ENCODE measurements at regions not wholly inside any gene's neighbourhood (a gene's known extent, or its start where the extent isn't known, plus 50 kb on each side); places are given as distances from the start of the nearest gene placed in this dataset.

DNA sequence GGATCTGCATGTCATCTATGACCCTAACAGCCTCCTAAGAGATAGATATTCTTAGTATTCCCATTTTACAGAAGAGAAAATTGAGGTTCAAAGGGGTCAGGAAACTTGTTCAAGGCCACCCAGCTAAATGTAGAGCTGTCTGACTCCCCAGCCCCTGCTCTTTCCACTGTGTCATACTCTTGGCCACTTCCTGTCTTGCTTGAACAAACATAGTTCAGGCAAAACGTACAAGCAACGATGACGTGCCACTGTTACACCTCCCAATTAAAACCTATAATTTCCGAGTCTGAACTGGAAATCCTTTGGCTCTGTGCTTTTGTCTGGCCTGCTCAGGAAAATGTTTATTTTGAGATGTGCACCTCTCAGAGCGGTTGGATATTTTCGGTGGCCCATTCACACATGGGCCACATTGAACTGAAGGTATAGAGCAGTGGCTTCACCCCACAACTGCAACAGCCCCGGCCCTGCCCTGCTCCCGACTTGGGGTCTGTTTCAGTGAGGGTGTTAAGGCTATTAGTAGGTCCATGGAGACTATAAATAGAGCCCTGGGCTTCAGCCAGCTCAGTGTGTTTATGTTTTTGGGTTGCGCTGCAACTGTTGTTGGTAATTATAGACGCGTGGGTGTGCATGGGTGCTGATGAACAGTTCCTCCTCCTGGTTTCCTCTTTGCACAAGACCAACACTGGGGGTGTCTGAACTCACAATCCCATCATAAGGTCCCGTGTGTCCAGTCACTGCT is 172.3 kb upstream of the ADO start:
- DNase-seq (ENCODE audit: low read depth), result peak; percentile 50

- no peak for DNase-seq (ENCODE audit: low read depth)
Measured at GRCh38 chr10:62633976-62634375, 170.5 kb upstream of the ADO start.

DNA sequence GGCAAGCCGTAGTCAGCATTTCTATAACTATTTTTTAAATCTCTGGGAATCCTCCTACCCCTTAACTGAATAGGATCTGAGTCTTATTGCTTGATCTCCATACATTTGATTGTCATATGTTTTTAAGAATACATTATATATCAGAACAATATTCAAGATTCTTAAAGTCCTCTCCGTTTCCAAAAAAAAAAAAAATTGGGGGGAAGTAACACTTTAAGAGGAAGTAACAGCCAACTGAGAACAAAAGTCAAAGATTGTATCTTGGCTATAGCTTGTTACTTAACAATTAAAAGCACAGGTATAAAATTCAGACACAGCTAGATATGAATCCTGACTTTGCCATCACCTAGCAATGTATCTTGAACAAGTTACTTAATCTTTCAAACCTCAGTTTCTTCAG is 169.9 kb upstream of the ADO start:
- DNase-seq (ENCODE audit: low read depth), result no peak

DNA sequence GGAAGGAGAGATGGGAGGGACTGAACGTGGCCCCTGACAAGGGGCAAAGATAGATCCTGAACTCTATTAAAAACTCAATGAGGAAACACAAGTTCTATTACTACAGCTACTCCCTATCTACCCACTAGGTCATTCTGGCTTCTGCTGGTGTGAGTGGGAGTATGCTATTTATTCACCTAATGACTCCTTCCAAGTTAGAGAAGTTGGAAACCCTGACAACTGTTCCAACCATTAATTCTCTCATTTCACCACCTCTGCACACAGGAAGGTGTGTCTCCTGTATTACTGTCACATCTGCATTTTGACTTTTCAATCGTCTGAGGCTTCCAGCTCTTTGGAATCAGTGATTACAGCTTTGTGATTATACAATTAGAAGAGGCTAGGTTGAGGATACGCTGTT is 169.4 kb upstream of the ADO start:
- DNase-seq (ENCODE audit: low read depth), result no peak

GRCh38 chr10:62636825-62637248 is 167.7 kb upstream of the ADO start:
- no peak for DNase-seq (ENCODE audit: low read depth)

DNA sequence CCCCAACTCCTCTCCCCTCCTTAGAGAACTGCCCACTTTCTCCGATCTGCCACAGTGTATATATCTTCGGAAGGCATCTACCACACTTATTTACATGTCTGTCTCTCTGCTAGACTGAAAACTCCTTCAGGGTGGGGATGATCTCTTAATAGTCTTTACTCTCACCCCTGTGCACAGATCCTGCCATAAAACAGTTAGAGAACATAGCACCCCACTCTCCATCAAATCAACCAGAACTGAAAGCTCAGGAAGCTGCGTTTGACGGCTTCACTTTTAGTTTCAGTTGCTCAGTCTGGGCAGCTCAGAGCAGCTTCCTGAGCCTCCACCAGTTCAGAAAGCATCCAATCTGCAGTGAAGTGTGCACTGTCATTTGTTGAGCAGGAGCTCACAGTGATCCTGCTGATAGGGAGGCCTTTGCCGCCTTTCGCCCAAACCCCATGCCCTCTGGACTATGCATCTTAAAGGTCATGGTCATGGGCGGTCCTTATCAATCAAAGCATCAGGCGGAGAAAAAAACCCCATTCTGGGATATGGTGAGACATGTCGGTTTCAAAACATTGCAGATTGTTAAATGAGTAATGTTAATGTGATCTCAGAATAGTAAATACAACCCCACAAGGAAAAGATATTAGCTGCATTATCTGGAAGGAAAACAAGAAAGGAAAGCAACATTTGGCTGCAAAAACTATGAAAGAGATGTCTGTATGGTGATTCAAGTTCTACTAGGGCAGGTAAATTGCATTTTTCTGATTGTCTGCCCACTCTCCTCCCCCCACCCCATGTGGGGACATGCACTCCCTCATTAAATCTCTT is 167.1 kb upstream of the ADO start:
- DNase-seq (ENCODE audit: low read depth), result peak; percentile 45

DNA sequence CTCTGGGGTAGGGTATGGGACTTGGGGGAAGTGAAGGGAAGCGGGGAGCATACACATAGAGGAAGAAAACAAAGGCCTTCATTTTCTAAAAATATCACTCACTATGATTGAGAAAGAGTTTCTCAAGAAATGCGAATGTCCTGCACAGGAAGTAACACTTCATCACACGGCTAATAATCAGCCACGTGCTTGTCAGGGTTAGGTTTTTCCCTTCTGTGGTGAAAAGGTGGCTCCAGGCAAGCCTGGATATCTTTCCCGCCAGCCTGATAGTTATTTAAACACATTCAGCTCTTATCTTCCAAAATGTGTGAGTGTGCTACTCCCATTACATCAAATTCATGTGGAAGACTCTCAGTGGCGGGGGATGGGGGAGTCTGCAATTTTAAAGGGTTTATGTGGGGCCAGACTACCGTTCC is 166.4 kb upstream of the ADO start:
- no peak for DNase-seq (ENCODE audit: low read depth)

DNA sequence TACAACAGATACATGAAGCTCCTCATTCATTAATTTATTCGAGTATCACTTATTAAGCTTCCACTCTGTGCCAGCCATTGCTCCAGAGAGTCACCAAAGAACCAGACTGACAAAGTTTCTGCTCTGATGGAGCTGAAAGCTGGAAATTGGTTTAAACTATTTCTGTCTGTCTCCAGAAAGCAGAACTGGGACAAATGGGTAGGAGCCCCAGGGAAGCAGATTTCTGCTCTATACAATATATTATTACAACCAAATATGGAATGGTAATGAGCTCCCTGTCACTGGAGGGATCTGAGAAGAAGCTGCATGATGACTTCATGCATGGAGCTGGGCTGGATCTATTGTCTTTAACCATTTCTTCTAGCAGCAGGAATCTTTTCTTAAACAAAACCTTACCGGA is 165.4 kb upstream of the ADO start:
- DNase-seq (ENCODE audit: low read depth), result no peak

DNA sequence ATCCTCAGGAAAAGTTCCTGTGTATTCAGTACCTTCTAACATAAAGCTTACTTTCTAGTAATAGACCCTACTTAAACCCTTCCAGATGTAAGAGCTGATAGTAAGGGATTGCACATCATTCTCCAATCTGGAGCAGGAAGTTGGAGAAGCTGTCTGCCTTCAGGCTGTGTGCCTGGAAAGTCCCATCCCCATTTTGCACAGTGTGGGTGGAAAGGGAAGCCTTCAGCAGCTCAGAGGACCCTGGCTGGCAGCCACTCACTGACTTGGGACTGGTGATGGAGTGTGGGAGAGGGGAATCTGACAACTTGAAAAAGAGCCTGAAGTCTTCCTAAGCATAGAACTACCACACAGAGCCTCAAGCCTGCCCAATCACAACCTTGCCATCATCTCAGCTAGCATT is 164.1 kb upstream of the ADO start:
- no peak for DNase-seq (ENCODE audit: low read depth)

- no peak for DNase-seq (ENCODE audit: low read depth)
Measured at GRCh38 chr10:62643606-62644587, 160.6 kb upstream of the ADO start.

DNA sequence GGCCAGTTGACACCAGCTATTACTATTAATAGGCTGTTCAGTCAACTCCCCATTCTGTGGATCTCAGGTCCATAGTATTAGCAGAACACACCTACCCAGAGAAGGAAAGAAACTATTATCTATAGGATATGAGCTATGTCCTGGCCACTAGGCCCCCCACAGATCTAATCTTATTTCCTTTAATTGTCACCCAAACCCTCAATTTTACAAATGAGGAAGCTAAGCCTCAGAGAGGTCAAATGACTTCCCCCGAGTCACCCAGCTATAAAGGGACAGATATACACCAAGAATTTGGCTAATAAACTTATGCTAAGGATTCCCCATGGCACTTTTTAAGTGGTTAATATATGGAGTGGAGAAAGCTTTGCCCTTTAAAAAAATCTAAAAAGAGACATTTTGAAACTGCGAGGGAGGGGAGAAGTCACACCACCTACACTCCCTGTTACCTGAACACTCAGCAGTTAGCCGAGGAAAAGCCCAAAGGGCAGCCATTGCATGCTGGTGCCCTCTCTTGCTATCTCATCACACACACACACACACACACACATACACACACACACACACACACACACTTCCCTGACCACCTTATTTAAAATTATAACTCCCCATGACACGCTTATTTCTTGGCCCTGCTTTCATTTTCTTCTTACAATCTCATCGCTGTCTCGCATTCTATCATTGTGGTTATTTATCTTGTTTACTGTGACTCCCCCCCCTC is 157.0 kb upstream of the ADO start:
- DNase-seq (ENCODE audit: low read depth), result no peak

- no peak for DNase-seq (ENCODE audit: low read depth)
Measured at GRCh38 chr10:62648921-62649320, 155.6 kb upstream of the ADO start.

- DNase-seq (ENCODE audit: low read depth), result no peak
Measured at GRCh38 chr10:62650411-62650810, 154.1 kb upstream of the ADO start.

DNA sequence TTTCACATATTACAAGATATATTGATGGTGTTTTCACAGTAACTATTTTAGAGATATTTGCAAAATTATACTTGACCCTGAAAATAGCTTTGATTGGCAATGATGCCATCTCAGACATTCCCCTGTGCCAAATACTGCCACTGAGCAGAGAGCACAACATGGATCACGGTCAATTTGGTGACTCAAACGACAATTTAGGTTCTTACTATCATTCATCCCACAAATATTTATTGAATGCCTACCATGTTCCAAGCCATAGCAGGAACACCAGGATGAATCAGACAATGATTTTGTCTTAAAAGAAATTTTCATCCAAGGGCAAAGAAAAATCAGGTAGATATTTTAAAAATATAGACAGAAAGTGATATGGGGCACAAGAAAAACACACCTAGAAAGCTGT is 153.2 kb upstream of the ADO start:
- no peak for DNase-seq (ENCODE audit: low read depth)

DNA sequence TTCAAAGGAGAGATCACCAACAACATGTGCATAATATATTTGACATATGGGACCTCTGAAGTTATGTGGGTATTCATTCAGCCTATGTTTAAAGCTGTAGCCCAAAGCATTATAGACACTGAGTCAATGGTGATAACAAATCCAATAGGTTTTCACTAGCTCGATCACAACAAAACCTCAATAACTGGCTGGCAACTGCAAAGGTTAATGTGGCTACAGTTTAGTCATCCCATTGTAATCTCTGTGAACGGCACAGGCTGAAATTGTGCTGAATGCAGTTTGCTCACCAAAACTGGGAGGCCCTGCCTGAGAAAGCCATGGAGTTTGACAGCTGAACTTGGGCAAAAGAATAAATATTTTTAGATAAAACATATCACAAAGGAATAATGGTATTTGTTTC is 152.4 kb upstream of the ADO start:
- no peak for DNase-seq (ENCODE audit: low read depth)

GRCh38 chr10:62652564-62652963 is 152.0 kb upstream of the ADO start:
- no peak for DNase-seq (ENCODE audit: low read depth)

DNA sequence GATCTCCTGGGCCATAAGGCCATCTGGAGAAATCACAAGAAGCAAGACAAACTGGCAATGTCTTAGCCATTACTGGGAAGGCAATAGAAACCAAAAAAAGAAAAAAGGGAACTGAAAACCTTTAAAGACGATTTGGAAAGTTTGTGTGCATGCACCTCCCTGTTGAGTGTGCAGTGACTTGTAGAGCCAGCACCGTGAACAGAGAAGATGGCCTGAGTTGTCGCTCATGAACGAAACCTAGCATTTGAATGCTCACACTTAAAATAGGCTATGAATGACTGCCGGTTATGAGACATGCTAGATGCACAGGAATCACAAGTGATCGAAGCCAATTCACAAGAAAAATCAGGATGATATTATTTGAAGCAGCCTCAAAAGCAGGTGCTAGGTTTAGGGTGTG is 151.3 kb upstream of the ADO start:
- no peak for DNase-seq (ENCODE audit: low read depth)

DNA sequence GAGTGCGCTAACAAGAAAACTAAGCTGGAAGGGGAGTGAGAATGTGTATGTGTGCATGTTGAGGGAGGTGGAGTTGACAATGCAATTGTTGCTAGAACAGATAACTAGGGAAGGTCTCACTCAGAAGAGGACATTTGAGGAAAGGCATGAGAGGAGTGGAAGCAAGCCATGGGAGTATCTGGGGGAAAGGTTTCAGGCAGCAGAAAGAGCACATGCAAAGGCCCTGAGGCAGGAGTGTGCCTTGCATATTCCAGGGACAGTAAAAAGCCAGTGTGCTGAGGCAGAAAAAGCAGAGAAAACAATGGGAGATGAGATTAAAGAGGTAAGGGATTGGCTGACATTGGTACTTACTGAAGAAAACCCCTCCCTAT is 149.6 kb upstream of the ADO start:
- DNase-seq (ENCODE audit: low read depth), result no peak

DNA sequence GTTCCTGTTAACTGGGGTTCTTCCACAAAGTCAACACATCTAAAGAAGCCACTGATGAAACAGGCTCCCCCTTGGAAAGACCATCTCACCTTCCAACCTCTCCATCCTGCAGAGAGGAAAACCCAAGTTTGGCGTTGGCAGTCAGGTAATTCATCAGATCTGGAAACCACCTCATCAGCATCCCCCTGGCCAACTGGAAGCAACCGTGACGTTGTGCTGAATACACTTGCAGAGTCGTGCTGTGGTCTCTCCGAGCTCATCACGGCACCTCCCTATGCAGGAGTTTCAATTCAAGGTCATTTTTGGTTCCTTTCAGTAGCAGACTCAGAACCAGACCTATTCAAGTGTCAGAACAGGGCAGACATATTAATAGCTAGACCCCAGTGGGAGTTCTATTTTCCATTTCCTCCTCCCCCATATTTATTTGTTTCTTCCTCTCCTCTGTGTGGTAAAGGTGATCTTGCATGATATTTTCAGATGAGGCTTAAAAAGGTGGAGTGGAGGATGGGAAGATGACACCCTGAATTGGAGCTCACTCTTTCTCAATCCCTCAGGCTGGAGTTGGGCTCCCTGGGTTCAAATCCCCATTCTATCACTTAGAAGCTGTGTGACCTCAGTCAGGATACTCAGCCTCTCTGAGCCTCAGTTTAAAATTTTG is 149.1 kb upstream of the ADO start:
- DNase-seq (ENCODE audit: low read depth), result no peak

DNA sequence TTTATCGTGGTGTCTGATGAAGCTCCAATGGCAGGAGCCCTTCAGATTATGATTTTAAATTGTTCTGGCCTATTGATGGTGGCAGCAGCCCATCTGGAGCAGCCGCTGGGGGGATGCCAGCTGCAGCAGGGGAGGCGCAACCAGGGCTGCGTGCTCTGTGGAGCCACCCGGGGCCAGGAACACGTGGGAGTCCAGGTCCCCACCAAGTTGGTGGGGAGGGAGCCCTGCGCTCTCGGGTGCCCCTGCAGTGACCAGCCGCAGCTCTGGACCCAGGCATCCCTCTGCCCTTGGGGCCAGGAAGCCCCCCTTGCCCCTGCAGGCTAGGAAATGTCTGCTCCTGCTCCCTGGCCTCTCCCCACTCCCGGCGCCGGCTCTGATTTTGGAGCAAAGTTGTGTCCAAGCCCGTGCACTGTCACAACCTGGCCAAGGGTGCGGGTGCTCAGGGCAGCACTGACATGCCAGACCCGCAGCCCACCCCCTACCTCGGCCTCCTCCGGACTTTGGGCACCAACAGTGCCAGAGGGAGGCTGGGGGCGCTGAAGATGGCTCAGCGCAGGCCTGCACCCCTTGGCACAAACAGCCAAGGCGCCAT is 147.2 kb upstream of the ADO start:
- DNase-seq (ENCODE audit: low read depth), result no peak

- no peak for DNase-seq (ENCODE audit: low read depth)
Measured at GRCh38 chr10:62658516-62658915, 146.0 kb upstream of the ADO start.

Data from activated gamma-delta T cell treated with anti-CD3 and anti-CD28 coated beads, Interleukin-2, amount 50 U/mL, for 16 hours (primary cell).